Stimulated activated CD8-positive, alpha-beta memory T cell treated with anti-CD3 and anti-CD28 coated beads, Interleukin-12 subunit alpha, Interleukin-12 subunit beta, amount 100 ng/mL, for 1 hour (primary cell): ENCODE measurements at regions not wholly inside any gene's neighbourhood (a gene's known extent, or its start where the extent isn't known, plus 50 kb on each side); places are given as distances from the start of the nearest gene placed in this dataset.
"Not testable (repeated sequence)": the region's sequence is repeated elsewhere in the genome, so short reads cannot be mapped to it uniquely, and the experiment has no call there.

ENCODE experiments used
- DNase-seq: peaks from one replicate; pipeline ENCODE4 v3.0.0-alpha.2; 2020; ENCODE audit warnings: low read depth

DNA sequence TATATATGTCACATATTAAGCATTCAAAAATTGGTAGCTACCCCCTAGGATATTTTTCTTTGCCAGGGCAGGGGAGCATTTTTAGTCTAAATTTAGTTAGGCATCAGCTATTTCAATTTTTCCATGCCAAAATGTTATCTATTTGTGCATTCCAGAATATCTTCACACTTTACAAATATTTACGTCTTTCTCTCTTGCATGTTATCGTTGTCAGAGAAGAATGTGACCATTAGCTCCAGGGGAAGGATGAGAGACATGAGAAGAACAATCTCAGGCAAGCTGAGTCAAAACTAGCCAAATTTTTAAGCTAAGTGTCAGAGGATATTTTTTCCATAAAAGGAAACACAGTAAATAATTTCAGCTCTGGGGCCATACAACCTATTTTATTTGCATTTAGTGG lies 885.0 kb upstream of the EPHA5 start:
- DNase-seq = no peak

DNA sequence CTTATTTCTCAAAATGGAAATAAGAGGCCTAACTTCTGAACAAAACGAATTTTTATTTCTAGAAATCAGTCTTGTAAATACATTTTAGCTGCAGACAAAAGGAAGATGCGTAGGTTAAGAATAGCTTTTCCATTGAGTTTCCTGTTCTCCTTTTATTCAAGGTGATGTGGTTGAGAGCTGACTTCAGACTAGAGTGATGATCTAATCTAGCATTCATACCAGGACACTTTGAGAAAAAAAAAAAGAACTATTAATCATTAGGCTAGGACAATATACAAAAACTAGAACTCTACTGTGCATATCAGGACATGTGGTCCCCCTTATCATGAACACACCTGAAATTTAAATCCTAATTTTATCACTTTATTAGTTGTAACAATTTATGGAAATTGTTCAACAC lies 884.5 kb upstream of the EPHA5 start:
- DNase-seq = no peak

DNA sequence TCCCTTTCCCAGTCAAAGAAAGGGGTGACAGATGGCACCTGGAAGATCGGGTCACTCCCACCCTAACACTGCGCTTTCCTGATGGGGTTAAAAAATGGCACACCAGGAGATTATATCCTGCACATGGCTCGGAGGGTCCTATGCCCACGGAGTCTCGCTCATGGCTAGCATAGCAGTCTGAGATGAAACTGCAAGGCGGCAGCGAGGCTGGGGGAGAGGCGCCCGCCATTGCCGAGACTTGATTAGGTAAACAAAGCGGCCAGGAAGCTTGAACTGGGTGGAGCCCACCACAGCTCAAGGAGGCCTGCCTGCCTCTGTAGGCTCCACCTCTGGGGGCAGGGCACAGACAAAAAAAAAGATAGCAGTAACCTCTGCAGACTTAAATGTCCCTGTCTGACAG lies 875.0 kb upstream of the EPHA5 start:
- not testable (repeated sequence) for DNase-seq

DNA sequence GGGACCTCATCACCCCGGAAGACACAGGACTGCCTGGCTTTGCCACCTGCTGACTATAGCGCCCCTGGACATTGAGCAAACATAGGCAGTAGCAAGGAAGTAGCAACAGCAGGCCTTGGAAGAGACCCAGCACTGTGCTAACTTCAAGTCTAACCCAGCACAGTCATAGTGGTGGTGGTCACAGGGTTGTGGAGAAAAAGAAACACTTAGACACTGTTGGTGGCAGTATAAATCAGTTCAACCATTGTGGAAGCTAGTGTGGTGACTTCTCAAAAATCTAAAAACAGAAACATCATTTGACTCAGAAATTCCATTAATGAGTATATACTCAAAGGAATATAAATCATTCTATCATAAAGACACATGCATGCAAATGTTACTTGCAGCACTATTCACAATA lies 874.0 kb upstream of the EPHA5 start:
- no peak for DNase-seq

DNA sequence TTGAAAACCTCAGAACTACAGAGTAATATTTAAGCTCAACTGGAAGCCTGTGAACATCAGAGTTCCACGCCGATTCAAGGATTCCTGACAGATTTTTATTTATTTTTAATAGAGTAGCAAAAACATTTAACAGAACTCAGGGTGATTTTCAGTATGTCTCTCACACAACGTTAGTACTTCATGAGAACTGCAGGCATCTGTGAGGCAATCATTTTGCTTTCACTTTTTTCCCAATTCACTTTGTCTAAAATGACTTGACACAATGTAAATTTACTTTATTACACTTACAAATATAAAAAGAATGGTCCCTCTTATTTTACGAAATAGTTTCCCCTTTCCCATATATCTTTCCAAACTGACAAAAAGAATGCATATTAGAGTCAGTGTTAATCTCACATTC lies 869.5 kb upstream of the EPHA5 start:
- DNase-seq = no peak

DNA sequence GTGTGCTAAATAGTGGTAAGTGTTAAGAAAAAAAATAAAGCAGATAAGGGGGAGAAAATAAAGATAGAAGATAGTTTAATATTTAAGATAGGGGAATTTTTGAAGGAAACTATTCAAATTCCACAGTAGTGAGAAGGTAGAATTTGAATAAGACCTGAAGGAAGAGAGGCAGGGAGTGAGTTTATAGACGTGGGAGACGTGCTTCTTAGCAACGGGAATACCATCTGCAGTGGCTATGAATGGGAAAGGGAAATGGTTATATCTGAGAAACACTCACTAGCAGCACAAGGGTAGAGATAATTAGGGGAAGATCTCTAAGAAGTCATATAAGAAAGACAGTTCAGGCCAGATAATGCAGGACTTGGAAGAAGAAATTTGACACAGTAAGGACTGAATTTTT lies 854.5 kb upstream of the EPHA5 start:
- no peak for DNase-seq

DNA sequence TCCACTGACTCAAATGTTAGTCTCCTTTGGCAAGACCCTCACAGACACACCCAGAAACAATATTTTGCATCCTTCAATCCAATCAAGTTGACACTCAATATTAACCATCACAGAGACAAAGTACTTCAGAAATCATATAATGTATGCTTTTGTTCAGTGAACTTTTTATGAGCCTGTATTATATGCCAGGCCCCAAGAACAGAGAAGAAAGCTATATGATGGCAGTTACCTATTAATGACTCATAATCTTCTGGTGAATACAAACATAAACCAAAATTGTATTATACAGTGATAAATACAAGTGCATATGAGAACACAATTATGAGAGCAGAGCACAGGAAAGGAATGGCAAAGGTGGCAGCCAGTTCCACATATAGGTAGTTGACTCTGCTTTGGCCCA lies 852.0 kb upstream of the EPHA5 start:
- DNase-seq = no peak

DNA sequence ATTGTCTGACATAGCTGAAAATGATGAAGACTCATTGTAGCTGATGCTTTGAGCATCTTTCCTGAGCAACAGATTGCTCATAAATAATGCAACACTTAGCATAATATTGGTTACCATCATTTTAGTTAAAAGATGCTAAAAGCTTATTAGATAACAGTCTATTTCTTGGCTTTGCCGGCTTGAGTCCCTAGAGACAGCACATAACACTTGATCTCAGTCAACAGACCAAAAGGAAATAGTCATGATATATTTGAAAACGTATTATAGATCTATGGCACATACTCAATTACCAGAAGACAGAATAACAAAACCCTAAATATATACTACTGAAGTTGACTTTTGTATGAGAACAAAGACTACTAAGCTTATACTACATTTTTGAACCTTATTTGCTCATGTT lies 846.7 kb upstream of the EPHA5 start:
- DNase-seq = no peak

DNA sequence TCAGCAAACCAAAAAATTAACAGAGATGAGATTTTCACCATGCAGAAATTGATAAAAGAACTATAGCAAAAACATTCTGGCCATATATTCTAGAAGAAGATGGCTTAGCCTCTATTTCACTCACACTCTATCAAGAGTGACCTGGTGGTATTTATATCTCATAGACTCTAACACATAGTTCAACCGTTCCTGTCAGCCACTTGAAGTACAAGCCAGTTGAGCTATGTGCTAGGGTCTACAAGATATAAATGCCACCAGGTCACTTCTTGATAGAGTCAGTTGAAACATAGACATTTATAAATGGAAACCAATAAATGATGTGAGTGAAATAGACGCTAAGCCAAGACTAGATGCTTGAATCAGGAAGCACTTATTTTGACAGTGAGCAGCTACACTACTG lies 836.7 kb upstream of the EPHA5 start:
- DNase-seq = no peak

DNA sequence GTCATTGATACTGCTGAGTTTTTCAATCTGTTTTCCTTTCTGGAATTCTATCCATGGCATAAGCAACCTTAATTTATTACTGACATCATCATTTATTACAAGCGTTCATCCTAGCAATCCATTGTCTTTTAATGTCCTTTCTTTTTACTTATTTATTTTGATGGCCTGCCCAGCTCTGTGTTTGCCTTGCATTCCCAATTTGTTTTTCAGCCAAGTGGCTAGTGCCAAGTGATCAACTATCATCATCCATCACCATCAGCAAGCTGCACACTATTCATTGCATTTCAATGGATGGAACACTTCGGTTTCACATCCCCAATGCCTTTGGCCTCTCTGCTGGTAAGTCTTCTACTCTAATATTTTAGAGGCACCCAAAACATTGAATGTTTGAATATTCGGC lies 831.7 kb upstream of the EPHA5 start:
- DNase-seq = no peak

DNA sequence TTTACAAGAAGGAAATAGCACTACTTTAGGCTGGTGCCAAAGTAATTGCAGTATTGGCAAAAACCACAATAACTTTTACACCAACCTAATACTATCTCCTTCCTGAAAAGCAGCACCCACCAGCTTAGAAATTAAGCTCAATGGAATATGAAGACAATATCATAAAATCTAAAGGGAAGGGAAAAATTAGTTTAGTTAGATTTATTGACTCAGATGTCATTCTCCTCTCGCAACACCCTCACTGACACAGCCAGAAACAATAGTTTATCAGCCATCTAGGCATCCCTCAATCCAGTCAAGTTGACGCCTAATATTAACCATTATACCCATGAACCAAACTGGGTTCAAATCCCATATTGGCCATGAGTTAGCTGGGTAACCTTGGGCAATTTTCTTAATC lies 820.4 kb upstream of the EPHA5 start:
- no peak for DNase-seq

DNA sequence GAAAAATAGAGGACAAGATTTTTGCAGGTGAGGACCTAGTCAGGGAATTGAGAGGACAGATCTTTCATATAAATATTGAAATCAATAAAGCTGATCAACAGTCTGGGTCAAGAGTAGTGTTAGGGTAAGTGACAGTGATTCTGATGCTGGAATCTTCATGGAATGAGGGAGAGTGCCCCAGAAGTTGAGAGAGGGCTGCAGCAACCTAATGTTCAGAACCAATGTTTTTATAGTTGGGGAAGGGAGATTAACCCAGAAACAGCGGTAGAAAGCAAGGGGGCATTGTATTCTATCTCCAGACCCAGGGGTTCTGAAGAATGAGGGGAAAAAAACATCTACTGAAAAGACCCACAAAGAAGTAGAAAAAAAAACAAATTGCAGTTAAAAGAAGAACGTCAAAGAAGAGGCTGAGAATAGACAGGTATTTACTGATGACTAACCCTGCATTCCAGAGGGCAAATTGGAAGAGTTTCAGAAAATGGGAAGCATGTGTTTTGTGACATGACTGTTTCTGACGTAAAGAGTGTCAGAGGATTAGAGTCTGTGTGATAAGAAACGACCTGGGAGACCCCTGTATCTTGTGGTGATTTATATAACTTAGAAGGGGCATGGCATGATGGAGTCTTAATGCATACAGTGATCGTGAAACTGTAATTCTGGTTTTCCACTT lies 819.6 kb upstream of the EPHA5 start:
- DNase-seq = no peak

DNA sequence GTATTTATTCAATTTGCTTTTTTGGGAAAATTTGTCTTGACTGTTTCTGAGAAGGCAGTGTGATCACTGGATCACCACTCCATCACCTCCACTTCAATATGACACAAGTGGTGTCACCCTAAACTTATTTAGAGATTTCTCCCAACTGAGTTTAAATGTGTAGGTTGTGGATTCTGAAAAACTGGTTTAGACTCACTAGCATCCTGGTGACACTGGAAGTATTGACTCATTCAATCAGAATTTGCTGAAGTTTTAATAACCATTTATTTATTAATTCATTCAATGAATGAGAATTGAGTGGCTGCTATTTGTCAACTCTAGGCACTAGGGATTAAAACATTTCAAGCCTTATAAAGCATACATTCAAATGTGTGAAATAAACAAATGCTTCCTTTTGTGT lies 819.1 kb upstream of the EPHA5 start:
- DNase-seq = no peak

DNA sequence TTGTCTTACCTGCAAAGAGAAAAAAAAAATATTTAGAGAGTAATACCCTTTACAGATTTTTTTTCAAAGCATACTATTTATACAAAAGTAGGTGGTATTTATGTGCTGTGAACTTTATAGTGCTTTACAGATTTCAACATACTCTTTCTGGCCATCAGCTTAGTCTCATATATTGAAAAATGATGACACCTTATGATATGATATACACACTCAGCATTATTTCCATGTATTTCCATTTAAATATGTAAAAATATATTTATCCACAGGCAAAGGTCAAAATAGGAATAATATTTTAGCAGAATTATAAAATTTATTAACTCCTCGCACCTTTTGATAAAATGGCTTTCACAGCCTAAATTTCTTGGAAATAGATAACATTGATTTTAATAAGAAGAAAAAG lies 815.8 kb upstream of the EPHA5 start:
- DNase-seq = no peak

DNA sequence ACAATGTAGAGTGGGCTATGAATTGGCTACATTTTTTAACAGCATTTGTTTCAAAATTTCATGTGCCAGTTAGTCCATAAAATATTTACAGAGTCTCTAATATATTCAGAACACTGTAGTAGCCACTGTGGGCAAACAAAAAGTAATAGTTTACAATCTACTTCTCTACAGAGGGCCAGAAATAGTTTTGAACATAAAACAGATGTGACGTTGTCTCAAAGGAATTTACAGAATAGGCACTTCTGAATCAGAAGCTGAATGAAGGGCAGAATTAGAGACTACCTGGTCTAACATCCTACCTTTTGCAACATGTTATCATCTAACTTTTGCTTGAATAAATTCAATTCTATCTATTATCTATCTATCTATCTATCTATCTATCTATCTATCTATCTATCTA lies 811.9 kb upstream of the EPHA5 start:
- no peak for DNase-seq

DNA sequence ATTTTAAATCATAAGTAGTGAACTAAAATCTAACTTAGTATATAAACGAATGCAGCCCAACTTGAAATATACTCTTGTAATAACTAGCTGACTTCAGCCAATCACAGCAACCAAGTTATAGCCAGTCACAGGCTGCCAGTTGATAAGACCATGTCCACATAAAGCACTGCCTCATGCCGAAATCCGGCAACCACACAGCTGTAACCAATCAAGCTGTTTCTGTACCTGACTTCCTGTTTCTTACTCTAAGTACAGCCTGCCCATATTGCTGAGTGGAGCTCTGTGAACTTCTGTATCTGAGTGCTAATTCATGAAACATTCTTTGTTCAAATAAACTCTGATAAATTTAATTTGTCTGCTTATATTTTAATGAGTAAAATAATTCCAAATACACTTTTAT lies 805.3 kb upstream of the EPHA5 start:
- DNase-seq = no peak

DNA sequence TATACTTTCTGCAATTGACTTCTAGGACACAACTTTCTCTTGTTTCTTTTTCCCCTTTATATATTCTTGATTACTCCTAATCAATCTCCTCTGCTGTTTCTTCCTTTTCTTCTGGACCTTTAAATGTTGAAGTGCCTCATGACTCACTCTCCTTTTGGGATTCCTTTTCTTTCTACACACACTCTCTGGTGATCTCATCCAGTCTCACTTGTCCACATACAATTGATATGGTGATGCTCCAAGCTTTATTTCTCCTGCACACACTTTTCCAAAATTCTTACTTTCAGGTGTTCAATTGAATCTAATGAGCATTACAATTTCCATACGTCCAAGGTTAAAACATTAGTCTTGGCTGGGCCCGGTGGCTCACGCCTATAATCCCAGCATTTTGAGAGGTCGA lies 794.8 kb upstream of the EPHA5 start:
- DNase-seq = no peak

DNA sequence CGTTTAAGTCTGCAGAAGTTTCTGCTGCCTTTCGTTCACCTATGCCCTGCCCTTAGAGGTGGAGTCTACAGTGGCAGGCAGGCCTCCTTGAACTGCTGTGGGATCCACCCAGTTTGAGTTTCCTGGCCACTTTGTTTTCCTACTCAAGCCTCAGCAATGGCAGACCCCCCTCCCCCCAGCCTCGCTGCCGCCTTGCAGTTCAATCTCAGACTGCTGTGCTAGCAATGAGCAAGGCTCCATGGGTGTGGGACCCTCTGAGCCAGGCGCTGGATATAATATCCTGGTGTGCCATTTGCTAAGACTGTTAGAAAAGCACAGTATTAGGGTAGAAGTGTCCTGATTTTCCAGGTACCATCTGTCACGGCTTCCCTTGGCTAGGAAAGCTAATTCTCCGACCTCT lies 792.6 kb upstream of the EPHA5 start:
- not testable (repeated sequence) for DNase-seq

DNA sequence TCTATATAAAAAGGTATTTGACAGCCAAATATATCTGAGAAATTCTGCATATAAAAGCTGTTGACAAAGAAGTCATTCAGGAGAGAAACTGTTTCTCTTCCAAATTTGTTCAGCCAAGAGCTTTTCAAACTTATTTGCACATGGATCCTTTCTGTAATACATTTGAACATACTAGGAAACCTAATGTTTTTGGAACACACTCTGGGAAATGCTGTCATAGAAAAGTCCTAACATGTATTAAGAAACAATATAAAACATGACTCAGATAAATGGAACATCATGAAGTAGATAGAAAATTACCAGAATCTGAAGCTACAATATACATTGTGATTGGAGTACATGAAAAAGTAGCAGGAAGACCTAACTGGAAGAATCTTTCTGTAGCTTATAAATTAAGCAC lies 781.5 kb upstream of the EPHA5 start:
- DNase-seq = no peak

DNA sequence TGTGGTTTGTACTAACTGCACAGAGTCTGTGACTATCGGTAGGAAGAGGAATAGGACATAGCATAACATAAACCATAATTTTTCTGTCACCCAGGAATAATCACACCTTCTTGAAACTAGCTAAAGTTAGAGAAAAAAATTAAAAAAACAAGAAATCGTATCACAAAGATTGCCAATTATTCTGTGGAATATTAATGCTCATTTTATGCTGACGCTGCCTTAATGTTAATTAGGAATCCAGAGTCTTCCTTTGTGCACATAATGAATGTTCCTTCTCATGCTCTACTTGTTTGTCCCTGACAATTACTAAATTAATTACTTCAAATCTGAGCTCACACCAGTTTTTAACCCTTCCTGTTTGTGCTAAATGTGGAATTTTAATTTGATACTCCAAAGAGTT lies 772.7 kb upstream of the EPHA5 start:
- DNase-seq = no peak

DNA sequence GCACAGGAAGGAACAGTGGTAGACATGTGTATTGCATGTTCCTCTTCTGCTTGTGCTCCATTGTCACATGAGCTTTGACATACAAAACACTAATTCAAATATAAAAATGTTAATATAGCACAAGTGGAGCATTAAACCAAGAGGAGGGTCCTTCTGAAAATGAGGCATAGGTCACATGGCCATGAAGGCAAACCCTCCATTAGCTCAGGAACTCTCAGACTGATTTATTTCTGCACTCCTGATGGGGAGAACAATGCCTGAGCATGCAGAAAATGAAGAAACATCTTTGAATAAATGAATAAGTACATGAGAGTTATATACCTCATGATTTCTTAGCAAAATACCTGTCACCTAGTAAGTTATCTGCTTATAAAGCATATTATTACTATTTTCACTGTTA lies 769.2 kb upstream of the EPHA5 start:
- DNase-seq = no peak

DNA sequence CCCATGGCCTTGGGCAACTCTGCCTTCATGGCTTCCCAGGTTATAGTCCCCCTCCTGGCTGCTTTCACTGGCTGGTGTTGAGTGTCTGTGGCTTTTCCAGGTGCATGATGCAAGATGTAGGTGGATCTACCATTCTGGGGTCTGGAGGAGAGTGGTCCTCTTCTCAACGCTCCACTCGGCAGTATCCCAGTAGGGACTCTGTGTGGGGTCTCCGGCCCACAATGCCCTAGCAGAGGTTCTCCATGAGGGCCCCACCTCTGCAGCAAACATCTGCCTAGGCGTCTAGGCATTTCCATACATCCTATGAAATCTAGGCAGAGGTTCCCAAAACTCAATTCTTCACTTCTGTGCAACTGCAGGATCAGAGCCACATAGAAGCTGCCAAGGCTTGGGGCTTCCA lies 763.4 kb upstream of the EPHA5 start:
- DNase-seq = no peak

DNA sequence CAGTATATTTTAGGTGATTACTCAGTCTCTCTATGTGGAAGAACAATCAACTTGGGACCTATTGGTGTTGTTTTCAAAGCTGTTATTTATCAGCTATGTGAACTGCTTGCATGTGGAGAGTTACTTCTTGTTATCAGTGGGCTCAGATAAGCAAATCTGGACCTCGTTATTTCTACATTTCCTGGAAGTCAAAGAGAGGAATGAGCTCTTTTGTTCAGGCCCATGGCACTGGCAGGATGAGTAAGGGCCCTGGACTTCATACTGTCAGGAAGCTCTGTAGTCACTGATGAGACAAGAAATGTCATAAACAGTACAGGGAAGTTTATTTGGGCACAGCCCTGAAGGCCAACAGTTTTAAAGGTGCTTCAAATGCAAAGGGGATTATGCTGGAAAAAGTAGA lies 760.6 kb upstream of the EPHA5 start:
- no peak for DNase-seq

DNA sequence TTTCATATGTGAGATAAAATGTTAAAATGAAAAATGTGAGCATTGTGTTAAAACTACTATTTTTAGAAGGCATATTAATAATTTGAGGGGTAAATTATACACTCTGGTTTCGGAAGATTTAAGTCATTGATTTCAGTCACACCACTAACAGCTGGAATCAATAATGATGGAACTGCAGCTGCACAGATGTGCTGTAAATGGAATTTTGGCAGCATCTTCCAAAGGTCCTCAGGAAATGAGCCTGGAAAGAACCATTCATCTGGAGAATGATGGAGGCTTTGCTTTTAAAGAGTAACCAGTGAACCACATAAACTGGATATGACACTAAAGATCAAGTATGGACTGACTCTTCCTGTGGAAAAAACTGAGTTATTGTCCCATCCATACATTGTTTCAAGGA lies 759.0 kb upstream of the EPHA5 start:
- no peak for DNase-seq

DNA sequence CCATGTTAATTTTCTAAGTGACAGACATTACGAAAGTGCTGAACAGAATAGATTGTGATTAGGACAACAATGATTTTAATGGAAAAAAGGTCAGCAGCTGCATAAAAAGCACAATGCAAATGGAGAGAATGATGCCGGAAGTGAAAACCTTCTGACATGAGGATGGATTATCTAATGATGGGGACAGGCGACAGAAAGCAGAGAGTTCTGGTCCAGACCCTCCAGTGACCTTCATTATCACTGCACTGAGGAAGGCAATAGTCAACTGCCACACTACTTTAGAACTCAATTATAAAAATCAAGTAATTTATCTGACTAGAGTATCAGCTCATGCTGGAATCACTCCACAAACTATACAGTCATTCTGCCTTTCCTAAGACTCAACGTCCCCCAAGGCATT lies 746.1 kb upstream of the EPHA5 start:
- DNase-seq = no peak
